DOHH2 (cell line): ENCODE measurements at regions not wholly inside any gene's neighbourhood (a gene's known extent, or its start where the extent isn't known, plus 50 kb on each side); places are given as distances from the start of the nearest gene placed in this dataset.

ENCODE experiments used
- H3F3A ChIP-seq: fragments of 200-600 bp; sonication (generic), shearing (Covaris generic); 2 replicates; pipeline ENCODE4 v1.6.0; 2016; ENCODE audit warnings: antibody characterized with exemption, mild to moderate bottlenecking; ENCODE audit not compliant: control insufficient read depth, insufficient read depth
- H3K27ac ChIP-seq: fragments of 200-600 bp; sonication (generic); 2 replicates; pipeline ENCODE4 v1.5.1; 2014; ENCODE audit warnings: low read depth, mild to moderate bottlenecking, low read length, moderate library complexity
- H3K27me3 ChIP-seq: fragments of 200-600 bp; sonication (generic); 2 replicates; pipeline ENCODE4 v1.6.1; 2014; ENCODE audit warnings: mild to moderate bottlenecking, low read length, mixed read lengths; ENCODE audit not compliant: control insufficient read depth
- H3K36me3 ChIP-seq: fragments of 200-600 bp; sonication (generic); 2 replicates; pipeline ENCODE4 v1.6.1; 2014; ENCODE audit warnings: mild to moderate bottlenecking, low read length, moderate library complexity, mixed read lengths; ENCODE audit not compliant: control insufficient read depth
- H3K4me1 ChIP-seq: fragments of 200-600 bp; sonication (generic); 2 replicates; pipeline ENCODE4 v1.6.1; 2014; ENCODE audit warnings: mild to moderate bottlenecking, low read length, mixed read lengths; ENCODE audit not compliant: control insufficient read depth
- H3K4me2 ChIP-seq: fragments of 200-600 bp; sonication (generic); 2 replicates; pipeline ENCODE4 v1.6.0; 2014; ENCODE audit warnings: mild to moderate bottlenecking, low read length, moderate library complexity
- H3K4me3 ChIP-seq: fragments of 200-600 bp; sonication (generic); 2 replicates; pipeline ENCODE4 v1.5.1; 2014; ENCODE audit warnings: mild to moderate bottlenecking, low read length, mixed read lengths
- H3K79me2 ChIP-seq: fragments of 200-600 bp; sonication (generic); 2 replicates; pipeline ENCODE4 v1.6.1; 2014; ENCODE audit warnings: mild to moderate bottlenecking, low read length, mixed read lengths; ENCODE audit not compliant: control insufficient read depth
- H3K9me2 ChIP-seq: fragments of 200-600 bp; sonication (generic); replicated peaks from 2 replicates; pipeline ENCODE4 v1.6.1; 2014; ENCODE audit warnings: mild to moderate bottlenecking, low read length, mixed read lengths; ENCODE audit not compliant: control insufficient read depth
- H3K9me3 ChIP-seq: fragments of 200-600 bp; sonication (generic); 2 replicates; pipeline ENCODE4 v1.6.1; 2014; ENCODE audit warnings: antibody characterized with exemption, low read length, mixed read lengths; ENCODE audit not compliant: control insufficient read depth, insufficient read depth
- H4K20me1 ChIP-seq: fragments of 200-600 bp; sonication (generic); 2 replicates; pipeline ENCODE4 v1.6.0; 2014; ENCODE audit warnings: low read depth, mild to moderate bottlenecking, antibody characterized with exemption, low read length, moderate library complexity; ENCODE audit not compliant: control insufficient read depth, insufficient read depth
- CTCF ChIP-seq: fragments of 200-600 bp; sonication (generic); IDR thresholded peaks from one replicate; pipeline ENCODE4 v1.5.1; 2014; ENCODE audit warnings: antibody characterized with exemption, mild to moderate bottlenecking, low read depth, low read length; ENCODE audit not compliant: poor library complexity, severe bottlenecking
- EZH2phosphoT487 ChIP-seq: fragments of 200-600 bp; sonication (generic); IDR thresholded peaks from 2 replicates; pipeline ENCODE4 v1.6.1; 2017; ENCODE audit warnings: borderline replicate concordance, mild to moderate bottlenecking, antibody characterized with exemption, low read length, moderate library complexity, mixed read lengths

GRCh38 chr2:126535408-126535807 lies 120.5 kb upstream of the GYPC start:
- Histone ChIP-seq H4K20me1 (no peaks in the 10 kb centered on the region), H3K4me1 (no peaks in the 10 kb centered on the region), H3K4me2 (no peak overlapping the region), H3K4me3 (no peak overlapping the region), H3K36me3 (no peaks in the 10 kb centered on the region), H3K9me3 (no peaks in the 10 kb centered on the region), H3F3A (no peaks in the 10 kb centered on the region), H3K27ac (no peak overlapping the region), H3K27me3 (no peaks in the 10 kb centered on the region), H3K79me2 (no peaks in the 10 kb centered on the region), H3K9me2 (no peaks in the 10 kb centered on the region)
- TF ChIP-seq EZH2phosphoT487: no peak
- TF ChIP-seq CTCF: no peak

- Histone ChIP-seq H3K4me1 (no peaks in the 10 kb centered on the region), H3K9me2 (no peaks in the 10 kb centered on the region), H3K4me2 (no peak overlapping the region), H3K79me2 (no peaks in the 10 kb centered on the region), H3K27ac (no peak overlapping the region), H3K9me3 (no peaks in the 10 kb centered on the region), H3K36me3 (no peaks in the 10 kb centered on the region), H4K20me1 (no peaks in the 10 kb centered on the region), H3F3A (no peaks in the 10 kb centered on the region), H3K4me3 (no peak overlapping the region), H3K27me3 (no peaks in the 10 kb centered on the region)
- no peak for TF ChIP-seq CTCF
- no peak for TF ChIP-seq EZH2phosphoT487
Measured at GRCh38 chr2:126536605-126537200, 119.3 kb upstream of the GYPC start.

- no peak overlapping the region for H3K4me3 ChIP-seq
- no peaks in the 10 kb centered on the region for H4K20me1 ChIP-seq
- H3K4me1 ChIP-seq: no peaks in the 10 kb centered on the region
- H3K27ac ChIP-seq: no peak overlapping the region
- no peak for TF ChIP-seq CTCF
- TF ChIP-seq EZH2phosphoT487: no peak
- H3K79me2 ChIP-seq: no peaks in the 10 kb centered on the region
- 0 out of 2 replicates have a peak, but pooled peaks cover 3% of the 10 kb centered on the region for H3K9me3 ChIP-seq
- H3K9me2 ChIP-seq: no peaks in the 10 kb centered on the region
- no peak overlapping the region for H3K4me2 ChIP-seq
- H3K36me3 ChIP-seq: no peaks in the 10 kb centered on the region
- no peaks in the 10 kb centered on the region for H3K27me3 ChIP-seq
- H3F3A ChIP-seq: no peaks in the 10 kb centered on the region
Measured at GRCh38 chr2:126539101-126539500, 116.9 kb upstream of the GYPC start.
